Ovary (tissue), 3 donors: ENCODE measurements at regions not wholly inside any gene's neighbourhood (a gene's known extent, or its start where the extent isn't known, plus 50 kb on each side); places are given as distances from the start of the nearest gene placed in this dataset.
"Not testable (repeated sequence)": the region's sequence is repeated elsewhere in the genome, so short reads cannot be mapped to it uniquely, and the experiment has no call there.

Experiments used
- CTCF ChIP-seq, 3 donors: fragments of 450-650 bp in 2 of 3; fragments of 200-600 bp in 1 of 3; IDR thresholded peaks; one replicate each; pipeline versions ENCODE4 v1.5.1 to v1.8.0; 2016 to 2022; ENCODE audit warnings: antibody characterized with exemption in 3 of 3, mild to moderate bottlenecking in 1 of 3
- EP300 ChIP-seq: sonication (generic); formaldehyde crosslinking; IDR thresholded peaks from one replicate; pipeline ENCODE4 v1.6.1; 2017; ENCODE audit warnings: antibody characterized with exemption
- POLR2A ChIP-seq: fragments of 450-650 bp; IDR thresholded peaks from one replicate; pipeline ENCODE4 v1.6.1; 2017; ENCODE audit warnings: antibody characterized with exemption, mild to moderate bottlenecking, moderate library complexity
- donor health status: DM: no; HTN: no; CAD: no.

GRCh38 chr15:20300351-20301040 lies 241.1 kb downstream of the GOLGA6L6 start:
- not testable (repeated sequence) for TF ChIP-seq CTCF (IDR thresholded peaks at IDR 0.05); POLR2A; EP300
